Neuronal stem cell (in vitro differentiated cells): ENCODE measurements at regions not wholly inside any gene's neighbourhood (a gene's known extent, or its start where the extent isn't known, plus 50 kb on each side); places are given as distances from the start of the nearest gene placed in this dataset.

Source experiments
- DNase-seq: peaks from one replicate; pipeline ENCODE4 v3.0.0-alpha.2; 2013; ENCODE audit warnings: low spot score
- H2AFZ ChIP-seq: one replicate; pipeline ENCODE4 v1.6.1; 2013; ENCODE audit warnings: mild to moderate bottlenecking, low read length, inconsistent platforms
- H2AK5ac ChIP-seq: 2 replicates; pipeline ENCODE4 v1.6.1; 2013; ENCODE audit warnings: low read depth, mild to moderate bottlenecking, inconsistent platforms, low read length, moderate library complexity, mixed read lengths
- H2BK120ac ChIP-seq: 2 replicates; pipeline ENCODE4 v1.6.1; 2013; ENCODE audit warnings: low read depth, mild to moderate bottlenecking, inconsistent platforms, low read length, moderate library complexity, mixed read lengths
- H2BK12ac ChIP-seq: one replicate; pipeline ENCODE4 v1.6.1; 2013; ENCODE audit warnings: low read length, inconsistent platforms
- H2BK15ac ChIP-seq: 2 replicates; pipeline ENCODE4 v1.6.1; 2013; ENCODE audit warnings: mild to moderate bottlenecking, low read length, inconsistent platforms, mixed read lengths
- H2BK5ac ChIP-seq: one replicate; pipeline ENCODE4 v1.6.1; 2013; ENCODE audit warnings: inconsistent platforms, mild to moderate bottlenecking, low read length, moderate library complexity
- H3K14ac ChIP-seq: one replicate; pipeline ENCODE4 v1.6.1; 2013; ENCODE audit warnings: low read length, inconsistent platforms
- H3K18ac ChIP-seq: 2 replicates; pipeline ENCODE4 v1.6.1; 2013; ENCODE audit warnings: low read length, inconsistent platforms
- H3K23ac ChIP-seq: 2 replicates; pipeline ENCODE4 v1.6.1; 2013; ENCODE audit warnings: low read depth, mild to moderate bottlenecking, mixed read lengths, low read length, inconsistent platforms; ENCODE audit not compliant: poor library complexity
- H3K27ac ChIP-seq: replicated peaks from 3 replicates; pipeline ENCODE4 v1.5.1; 2013; ENCODE audit warnings: low read length, inconsistent platforms
- H3K27me3 ChIP-seq, 3 experiments: 2 replicates each; pipeline ENCODE4 v1.6.1; 2013; ENCODE audit warnings: low read length in 3 of 3, mild to moderate bottlenecking in 2 of 3, inconsistent platforms in 1 of 3, low read depth in 1 of 3, mixed read lengths in 1 of 3, moderate library complexity in 1 of 3; ENCODE audit not compliant: control insufficient read depth in 3 of 3, insufficient read depth in 3 of 3
- H3K36me3 ChIP-seq, 2 donors: replicated peaks in 1 of 2; 2 replicates each; pipeline ENCODE4 v1.6.1; 2013; ENCODE audit warnings: low read length in 2 of 2; ENCODE audit not compliant: control insufficient read depth in 2 of 2, insufficient read depth in 2 of 2
- H3K4ac ChIP-seq: 2 replicates; pipeline ENCODE4 v1.6.1; 2013; ENCODE audit warnings: inconsistent platforms, mild to moderate bottlenecking, low read length, moderate library complexity
- H3K4me1 ChIP-seq, 2 donors: 1 replicate in 1 of 2; 2 replicates in 1 of 2; pipeline ENCODE4 v1.6.1; 2013; ENCODE audit warnings: low read length in 2 of 2, low read depth in 1 of 2; ENCODE audit not compliant: control insufficient read depth in 2 of 2, insufficient read depth in 1 of 2
- H3K4me2 ChIP-seq: one replicate; pipeline ENCODE4 v1.6.1; 2013; ENCODE audit warnings: mild to moderate bottlenecking, low read length, inconsistent platforms; ENCODE audit not compliant: insufficient read depth, poor library complexity, severe bottlenecking
- H3K4me3 ChIP-seq, 2 donors: 2 replicates each; pipeline ENCODE4 v1.5.1; 2013; ENCODE audit warnings: low read length in 2 of 2, mild to moderate bottlenecking in 2 of 2, inconsistent platforms in 1 of 2, moderate library complexity in 1 of 2
- H3K79me1 ChIP-seq: one replicate; pipeline ENCODE4 v1.6.1; 2013; ENCODE audit warnings: low read depth, mild to moderate bottlenecking, inconsistent platforms, low read length, moderate library complexity
- H3K9ac ChIP-seq: one replicate; pipeline ENCODE4 v1.6.1; 2013; ENCODE audit warnings: mild to moderate bottlenecking, low read depth, low read length, inconsistent platforms; ENCODE audit not compliant: poor library complexity
- H3K9me3 ChIP-seq, 2 donors: replicated peaks in 1 of 2; 2 replicates each; pipeline versions ENCODE3 to v1.6.1; 2013; ENCODE audit warnings: low read length in 2 of 2, mild to moderate bottlenecking in 2 of 2, inconsistent platforms in 1 of 2, low read depth in 1 of 2, mixed read lengths in 1 of 2, moderate library complexity in 1 of 2; ENCODE audit not compliant: control insufficient read depth in 2 of 2, insufficient read depth in 1 of 2
- H4K8ac ChIP-seq: one replicate; pipeline ENCODE4 v1.6.1; 2013; ENCODE audit warnings: low read depth, mild to moderate bottlenecking, inconsistent platforms, low read length, moderate library complexity
- H4K91ac ChIP-seq: one replicate; pipeline ENCODE4 v1.6.1; 2013; ENCODE audit warnings: low read length, low read depth, mild to moderate bottlenecking, inconsistent platforms; ENCODE audit not compliant: poor library complexity
- WGBS, 2 donors: extraction: QIAGEN DNeasy Blood & Tissue Kit; methylation state at CpG; one replicate each; pipeline ENCODE4 v1.1.7; 2013; ENCODE audit warnings: missing lambda C conversion rate in 2 of 2, mixed read lengths in 1 of 2; ENCODE audit not compliant: insufficient read length in 2 of 2, insufficient replicate concordance in 1 of 2; ENCODE audit errors: extremely low coverage in 2 of 2; 5-methylcytosine and 5-hydroxymethylcytosine counted together

DNA sequence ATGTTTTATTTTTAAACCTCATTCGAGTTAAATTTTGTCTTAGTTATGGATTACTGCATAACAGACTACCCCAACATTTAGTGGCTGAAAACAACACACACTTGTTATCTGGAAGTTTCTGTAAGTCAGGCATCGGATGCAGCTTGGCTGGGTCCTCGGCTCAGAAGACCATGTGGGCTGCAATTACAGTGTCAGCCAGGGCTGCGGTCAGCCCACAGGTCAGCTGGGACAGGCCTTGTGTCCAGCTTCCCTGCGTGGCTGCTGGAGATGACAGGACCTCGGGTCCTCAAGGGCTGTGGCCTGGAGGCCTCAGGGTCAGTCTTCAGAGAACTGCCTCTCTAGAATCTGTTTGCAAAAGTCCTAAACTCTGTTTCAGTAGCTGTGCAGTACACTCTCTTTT is 219.0 kb upstream of the IRX1 start:
- DNase-seq = no peak
- WGBS, 2 donors = no CpG with 5 or more reads among the region's 6 CpGs

DNA sequence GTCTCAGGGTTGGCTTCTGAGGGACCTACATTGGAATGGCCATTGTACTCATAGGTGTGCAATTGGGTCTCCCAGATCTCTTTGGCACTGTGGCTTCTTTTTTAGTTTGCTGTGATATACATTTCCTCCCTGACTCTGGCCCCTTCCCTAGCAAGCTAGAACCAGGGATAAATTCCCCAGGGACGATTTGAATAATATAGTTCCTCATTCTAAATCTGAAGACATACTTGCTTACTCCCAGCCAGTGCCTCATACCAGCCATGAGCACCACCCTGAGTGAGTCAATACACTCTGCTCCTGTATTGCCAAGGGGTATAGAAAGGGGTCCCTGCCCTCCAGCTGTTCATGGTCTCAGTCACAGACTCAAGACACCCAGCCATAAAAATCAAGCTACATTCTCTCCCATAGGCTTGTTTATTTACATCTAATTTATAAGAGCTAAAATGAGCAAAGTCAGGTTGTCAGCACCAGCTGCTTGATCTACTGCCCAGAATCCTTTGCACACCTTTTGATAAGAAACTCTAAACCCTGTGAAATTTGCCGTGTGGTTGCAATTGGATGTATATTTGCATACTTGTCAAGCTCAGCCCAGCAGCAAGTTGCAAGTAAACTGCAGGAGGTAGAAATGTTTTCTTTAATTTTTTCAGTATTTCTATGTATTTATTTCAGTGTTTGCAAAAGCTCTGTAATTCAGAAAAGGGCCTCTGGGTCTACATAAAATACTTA is 219.9 kb upstream of the IRX1 start:
- Histone ChIP-seq H2BK120ac (no peak overlapping the region), H3K4me1 (no peaks in the 10 kb centered on the region), H3K9ac (no peak overlapping the region), H2BK5ac (no peak overlapping the region), H3K14ac (no peak overlapping the region), H4K91ac (no peak overlapping the region), H3K18ac (no peak overlapping the region), H3K36me3 (no peaks in the 10 kb centered on the region), H2AK5ac (no peak overlapping the region), H3K9me3 (peaks cover 7 to 12% of the 10 kb centered on the region in 2 donors), H3K4ac (no peak overlapping the region), H3K27ac (no peak overlapping the region), H3K79me1 (no peaks in the 10 kb centered on the region), H3K27me3 (no peaks in the 10 kb centered on the region), H3K23ac (no peak overlapping the region), H3K4me3 (no peak overlapping the region), H2BK12ac (no peak overlapping the region), H2BK15ac (no peak overlapping the region), H3K4me2 (no peak overlapping the region), H2AFZ (no peak overlapping the region), H4K8ac (no peak overlapping the region)
- WGBS, 2 donors = no CpG with 5 or more reads among the region's 2 CpGs
- DNase-seq = no peak

More for the DNA sequence above, 219.0 kb upstream of the IRX1 start:
- H2BK120ac ChIP-seq = no peak overlapping the region
- no peak overlapping the region for H3K4ac ChIP-seq
- H3K79me1 ChIP-seq = no peaks in the 10 kb centered on the region
- H2BK5ac ChIP-seq = no peak overlapping the region
- no peaks in the 10 kb centered on the region for H3K4me1 ChIP-seq
- H3K4me3 ChIP-seq = no peak overlapping the region
- no peak overlapping the region for H4K91ac ChIP-seq
- no peak overlapping the region for H2AFZ ChIP-seq
- H3K9me3 ChIP-seq = peaks cover 7 to 12% of the 10 kb centered on the region in 2 donors
- no peak overlapping the region for H3K27ac ChIP-seq
- H2BK15ac ChIP-seq = no peak overlapping the region
- no peak overlapping the region for H2AK5ac ChIP-seq
- no peak overlapping the region for H3K9ac ChIP-seq
- no peak overlapping the region for H3K14ac ChIP-seq
- H3K4me2 ChIP-seq = no peak overlapping the region
- H3K18ac ChIP-seq = no peak overlapping the region
- no peak overlapping the region for H4K8ac ChIP-seq
- H3K27me3 ChIP-seq = no peaks in the 10 kb centered on the region
- no peaks in the 10 kb centered on the region for H3K36me3 ChIP-seq
- no peak overlapping the region for H3K23ac ChIP-seq
- H2BK12ac ChIP-seq = no peak overlapping the region

DNA sequence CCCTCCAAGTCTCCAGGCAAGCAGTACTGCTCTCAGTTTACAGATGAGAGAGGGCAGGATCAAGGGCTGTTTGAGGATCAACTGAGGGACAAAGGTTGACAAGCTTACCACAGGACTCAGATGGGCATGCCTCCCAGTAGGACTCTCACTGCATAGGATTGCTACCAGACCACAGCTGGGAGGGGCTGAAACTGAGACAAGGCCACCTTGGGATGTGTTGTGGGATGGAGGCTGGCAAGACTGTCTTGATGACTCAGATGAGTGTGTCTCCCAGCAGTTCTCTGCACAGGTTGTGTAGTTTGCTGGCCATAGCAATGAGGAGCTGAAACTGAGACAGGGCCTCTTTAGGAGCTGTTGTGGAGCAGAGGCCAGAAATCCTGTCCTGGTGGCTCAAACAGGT is 222.2 kb upstream of the IRX1 start:
- Histone ChIP-seq H3K18ac (no peak overlapping the region), H3K27ac (no peak overlapping the region), H3K27me3 (no peaks in the 10 kb centered on the region), H3K4me2 (no peak overlapping the region), H2AFZ (no peak overlapping the region), H3K9me3 (peaks cover 7 to 12% of the 10 kb centered on the region in 2 donors), H3K4me1 (no peaks in the 10 kb centered on the region), H2BK5ac (no peak overlapping the region), H4K91ac (no peak overlapping the region), H3K9ac (no peak overlapping the region), H3K4me3 (peak overlapping the region in 1 of 2 donors; percentile 12), H2AK5ac (no peak overlapping the region), H2BK12ac (no peak overlapping the region), H3K4ac (no peak overlapping the region), H2BK120ac (no peak overlapping the region), H3K36me3 (no peaks in the 10 kb centered on the region), H4K8ac (no peak overlapping the region), H3K79me1 (no peaks in the 10 kb centered on the region), H3K23ac (no peak overlapping the region), H2BK15ac (no peak overlapping the region), H3K14ac (no peak overlapping the region)
- DNase-seq = no peak

DNA sequence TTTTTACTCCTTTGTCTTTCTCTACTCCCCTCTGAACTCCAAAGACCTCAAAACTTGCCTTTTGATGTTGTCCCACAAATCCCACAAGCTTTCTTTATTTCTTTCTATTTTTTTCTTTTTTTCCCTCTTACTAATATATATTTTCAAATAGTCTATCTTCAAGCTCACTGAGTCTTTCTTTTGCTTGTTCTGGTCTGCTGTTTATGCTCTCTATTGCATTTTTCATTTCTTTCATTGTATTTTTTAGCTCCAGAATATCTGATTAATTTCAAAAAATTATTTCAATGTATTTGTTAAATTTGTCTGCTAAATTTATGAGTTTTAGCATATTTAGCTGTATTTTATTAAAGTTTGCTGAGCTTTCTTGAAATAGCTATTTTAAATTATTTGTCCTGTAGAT is 223.3 kb upstream of the IRX1 start:
- no peak overlapping the region for H3K27ac ChIP-seq
- H3K36me3 ChIP-seq = no peaks in the 10 kb centered on the region
- H2AK5ac ChIP-seq = no peak overlapping the region
- H3K4me3 ChIP-seq = no peak overlapping the region
- no peaks in the 10 kb centered on the region for H3K4me1 ChIP-seq
- no peak overlapping the region for H2BK5ac ChIP-seq
- no peak overlapping the region for H2BK12ac ChIP-seq
- no peak for DNase-seq
- H2BK120ac ChIP-seq = no peak overlapping the region
- H3K14ac ChIP-seq = no peak overlapping the region
- H3K79me1 ChIP-seq = no peaks in the 10 kb centered on the region
- no peak overlapping the region for H3K9ac ChIP-seq
- H3K9me3 ChIP-seq = peaks cover 7 to 12% of the 10 kb centered on the region in 2 donors
- H4K8ac ChIP-seq = no peak overlapping the region
- H4K91ac ChIP-seq = no peak overlapping the region
- no peak overlapping the region for H2AFZ ChIP-seq
- H3K23ac ChIP-seq = no peak overlapping the region
- no peak overlapping the region for H3K4ac ChIP-seq
- no peaks in the 10 kb centered on the region for H3K27me3 ChIP-seq
- no peak overlapping the region for H2BK15ac ChIP-seq
- no peak overlapping the region for H3K4me2 ChIP-seq
- H3K18ac ChIP-seq = no peak overlapping the region
